HuH-7 (cell line): ENCODE measurements at regions not wholly inside any gene's neighbourhood (a gene's known extent, or its start where the extent isn't known, plus 50 kb on each side); places are given as distances from the start of the nearest gene placed in this dataset.
"Not testable (repeated sequence)": the region's sequence is repeated elsewhere in the genome, so short reads cannot be mapped to it uniquely, and the experiment has no call there.

Experiments
- DNase-seq: peaks from one replicate; pipeline ENCODE4 v3.0.0; 2011; ENCODE audit warnings: low spot score

DNA sequence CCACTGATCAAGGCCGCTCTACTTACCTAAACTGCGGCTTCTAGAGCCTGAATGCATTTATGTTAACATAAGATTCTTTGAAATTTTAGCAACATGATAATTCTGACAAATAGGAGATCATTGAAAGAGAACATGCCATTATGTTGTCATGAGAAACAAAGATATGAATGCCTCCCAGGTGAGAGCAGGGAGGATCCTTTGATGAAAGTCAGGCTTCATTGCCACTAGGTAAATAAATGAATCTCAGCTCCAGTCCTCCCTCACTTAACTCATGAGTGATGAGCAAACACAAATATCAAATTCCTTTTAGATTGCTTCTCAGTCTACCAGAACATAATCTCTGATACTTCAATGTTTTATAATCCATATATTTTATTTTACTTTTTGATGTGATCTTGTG, 463.2 kb upstream of the CDH7 start:
- no peak for DNase-seq

DNA sequence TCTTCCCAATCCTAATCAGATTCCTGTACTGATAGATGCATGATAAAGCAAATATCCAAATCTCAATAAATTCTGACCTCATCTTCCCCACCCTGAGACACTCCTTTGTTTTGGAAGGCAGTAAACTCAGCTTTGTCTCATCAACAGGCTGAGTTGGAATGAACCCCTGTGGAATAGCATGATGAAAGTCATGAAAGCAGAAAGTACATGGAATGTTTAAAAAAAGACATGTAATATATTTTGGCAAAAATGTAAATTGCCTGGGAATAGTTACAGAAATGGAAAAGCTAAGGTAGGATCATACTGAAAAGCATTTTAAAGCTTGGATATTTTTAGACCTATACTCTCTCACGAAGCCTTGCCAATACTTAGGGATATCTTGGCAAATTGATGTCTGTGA, 468.7 kb upstream of the CDH7 start:
- no peak for DNase-seq

DNA sequence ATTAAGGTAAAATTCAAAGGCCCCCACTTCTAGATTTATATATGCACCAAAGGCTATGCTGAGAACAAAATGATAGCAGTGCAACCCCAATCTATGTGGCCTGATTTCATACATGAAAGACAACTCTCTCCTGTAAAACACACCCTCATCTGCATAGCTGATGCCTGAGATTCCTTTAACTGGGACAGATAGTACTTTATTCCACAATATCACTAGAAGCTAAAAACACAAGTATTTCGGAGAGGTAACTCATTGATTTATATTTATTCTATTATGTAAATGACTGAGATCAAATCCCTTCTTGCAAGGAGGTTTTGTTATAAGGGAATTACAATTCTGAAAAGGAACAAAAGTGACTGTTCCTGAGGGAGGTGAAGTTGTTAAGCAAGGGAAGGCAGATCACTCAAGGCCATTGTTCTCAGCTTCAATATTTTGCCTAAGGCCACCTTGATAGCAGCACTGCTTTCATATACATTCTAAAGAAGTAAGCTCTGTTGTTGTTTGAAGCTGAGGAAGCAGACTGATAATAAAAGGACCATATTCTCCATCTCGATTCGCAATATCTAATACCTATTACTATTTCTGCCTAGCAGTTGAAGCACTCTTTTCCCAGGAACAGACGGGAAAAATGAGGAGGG, 471.0 kb upstream of the CDH7 start:
- DNase-seq = no peak

DNA sequence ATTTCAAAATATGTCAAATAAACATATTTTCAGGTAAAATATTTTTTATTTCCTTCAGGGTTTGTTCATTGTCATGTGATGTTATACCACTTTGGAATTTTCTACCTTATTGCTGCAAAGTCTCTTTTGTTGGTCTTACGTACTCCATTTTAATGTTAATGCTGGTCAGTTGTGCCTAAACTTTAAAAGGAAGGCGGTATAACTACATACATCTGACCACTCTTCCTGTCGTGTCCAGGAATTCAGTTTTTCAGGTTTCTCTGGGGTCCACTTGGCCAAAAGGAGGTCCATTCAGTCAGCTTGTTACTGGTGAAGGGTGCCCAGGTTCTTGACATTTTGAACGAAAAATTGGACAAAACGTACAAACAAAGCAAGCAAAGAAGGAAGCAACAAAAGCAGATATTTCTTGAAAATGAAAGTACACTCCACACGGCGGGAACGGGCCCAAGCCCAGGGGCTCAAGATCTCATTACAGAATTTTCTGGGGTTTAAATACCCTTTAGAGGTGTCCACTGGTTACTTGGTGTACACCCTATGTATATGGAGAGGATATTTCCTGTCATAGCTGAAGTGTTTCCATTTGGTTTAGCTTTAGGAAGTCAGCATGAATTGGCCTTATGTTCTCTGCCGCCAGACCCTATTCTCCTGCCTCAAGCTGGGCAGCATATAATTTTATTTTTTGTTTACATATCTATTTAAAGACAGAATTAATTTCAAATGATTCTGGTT, 471.7 kb upstream of the CDH7 start:
- DNase-seq = no peak

DNA sequence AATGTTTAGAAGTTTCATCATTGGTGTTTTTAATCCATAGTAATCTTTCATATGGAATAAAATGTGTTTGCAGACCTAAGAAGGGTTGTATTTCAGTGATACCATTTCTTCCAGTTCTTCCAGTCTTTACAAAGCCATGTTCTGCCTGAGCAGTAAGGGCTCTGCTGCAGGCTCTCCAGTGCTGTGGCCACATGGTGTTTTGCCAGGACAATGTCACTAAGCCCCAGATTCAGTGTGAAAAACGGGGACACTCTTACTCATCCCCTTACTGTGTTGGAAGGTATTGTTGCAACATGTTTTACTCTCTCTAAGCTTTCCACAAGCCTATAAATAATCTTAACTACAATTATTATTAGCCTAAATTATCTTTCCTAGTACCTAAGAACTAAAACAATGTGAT, 481.4 kb upstream of the CDH7 start:
- DNase-seq = no peak

DNA sequence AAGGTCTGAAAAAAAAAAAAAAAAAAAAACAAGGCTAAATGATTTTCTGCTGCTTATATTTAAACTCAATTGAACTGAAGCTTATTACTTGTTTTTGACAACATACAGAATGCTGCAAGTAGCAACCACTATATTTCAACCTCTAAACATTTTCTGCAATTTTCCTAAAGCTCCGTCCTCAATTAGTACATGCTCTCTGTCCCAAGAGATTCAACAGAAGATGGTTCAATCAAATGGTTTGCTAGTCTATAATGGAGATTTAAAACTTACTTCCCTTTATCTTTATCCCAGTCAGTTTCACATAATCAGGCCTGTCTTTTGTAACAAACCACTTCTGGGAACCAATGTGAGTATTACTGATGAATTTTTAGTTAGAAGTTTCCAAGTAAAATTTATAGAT, 485.1 kb upstream of the CDH7 start:
- DNase-seq = no peak

DNA sequence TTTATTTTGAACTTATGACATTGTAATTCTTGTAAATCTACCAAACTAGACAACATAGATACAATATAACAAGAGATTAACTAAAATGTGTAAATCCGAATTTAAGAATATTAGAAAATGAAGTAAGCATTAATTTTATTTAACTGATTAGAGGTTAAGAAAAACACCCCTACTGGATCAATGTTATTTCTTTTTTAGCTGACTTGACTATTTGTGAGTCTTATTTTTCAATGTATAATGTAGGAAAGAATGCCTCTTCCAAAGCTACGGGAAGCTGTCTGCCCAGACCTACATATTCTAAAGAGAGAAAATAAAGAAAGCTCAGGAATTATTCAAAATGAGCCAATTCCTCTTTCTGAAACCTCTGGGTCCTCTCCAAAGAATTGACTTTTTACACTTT, 490.8 kb upstream of the CDH7 start:
- DNase-seq = no peak

DNA sequence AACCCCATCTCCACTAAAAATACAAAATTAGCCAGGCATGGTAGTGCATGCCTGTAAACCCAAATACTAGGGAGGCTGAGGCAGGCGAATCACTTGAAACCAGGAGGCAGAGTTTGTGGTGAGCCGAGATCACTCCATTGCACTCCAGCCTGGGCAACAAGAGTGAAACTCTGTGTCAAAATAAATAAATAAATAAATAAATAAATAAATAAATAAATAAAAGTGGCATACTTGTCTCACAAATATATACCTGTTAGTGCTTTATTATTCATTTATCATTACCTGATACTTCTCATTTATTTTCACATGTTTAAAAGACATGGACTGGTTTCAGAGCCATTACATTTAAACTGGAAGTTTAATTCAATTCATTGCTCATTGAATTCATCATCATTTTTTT, 491.4 kb upstream of the CDH7 start:
- no peak for DNase-seq

DNA sequence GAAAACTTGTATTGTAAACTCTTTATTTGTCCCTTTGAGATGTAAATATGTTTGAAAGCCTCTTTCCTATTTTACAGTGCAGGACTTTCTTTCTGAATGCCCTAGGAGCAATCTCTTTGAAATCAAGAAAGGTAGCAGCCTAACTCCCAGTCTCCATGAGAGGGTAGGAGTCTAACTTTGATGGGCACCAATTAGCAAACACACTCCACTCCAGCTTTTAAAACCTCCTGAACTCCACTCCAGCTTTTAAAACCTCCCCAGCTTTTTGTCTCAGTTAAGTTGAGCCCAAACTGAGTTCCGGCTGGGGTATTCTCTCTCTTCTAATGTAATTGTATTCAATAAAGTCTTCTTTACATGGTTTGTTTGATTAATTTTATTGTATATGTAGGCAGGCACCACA, 493.7 kb upstream of the CDH7 start:
- DNase-seq = no peak

DNA sequence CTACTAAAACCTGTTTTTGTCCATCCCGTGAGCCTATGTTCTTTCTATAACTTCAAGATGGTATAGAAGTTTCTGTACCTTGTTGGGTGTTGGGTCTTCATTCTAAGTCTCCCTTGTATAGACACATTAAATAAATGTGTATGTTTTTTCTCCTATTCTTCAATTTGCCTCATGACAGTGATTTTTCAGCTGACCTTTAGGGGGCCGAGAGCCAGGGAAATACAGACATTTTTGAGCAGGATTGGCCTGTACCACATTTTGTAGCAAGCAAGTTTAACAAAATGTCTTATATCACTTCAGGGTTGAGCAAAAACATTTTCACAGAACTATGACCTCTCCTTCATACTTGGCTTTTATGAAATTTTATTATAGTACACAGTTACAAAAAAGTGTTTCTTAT, 495.4 kb upstream of the CDH7 start:
- DNase-seq = no peak

DNA sequence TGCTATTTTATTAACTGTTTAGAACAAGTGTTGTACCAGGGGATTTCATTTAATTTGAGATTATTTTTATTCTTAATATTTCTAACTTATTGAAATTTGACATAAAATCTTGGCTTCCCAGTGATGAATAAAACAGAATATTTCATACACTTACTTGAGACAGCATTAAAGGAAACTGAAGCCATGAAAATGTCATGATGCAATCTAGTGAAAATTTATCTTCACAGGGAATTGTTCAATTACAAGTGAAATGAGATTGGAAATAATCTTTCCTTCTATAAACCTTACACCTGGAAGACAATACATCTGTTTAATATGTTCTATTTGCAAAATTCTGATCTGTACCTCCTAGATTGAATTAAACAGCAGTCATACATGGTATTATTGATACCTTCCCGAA, 511.0 kb upstream of the CDH7 start:
- DNase-seq = no peak

DNA sequence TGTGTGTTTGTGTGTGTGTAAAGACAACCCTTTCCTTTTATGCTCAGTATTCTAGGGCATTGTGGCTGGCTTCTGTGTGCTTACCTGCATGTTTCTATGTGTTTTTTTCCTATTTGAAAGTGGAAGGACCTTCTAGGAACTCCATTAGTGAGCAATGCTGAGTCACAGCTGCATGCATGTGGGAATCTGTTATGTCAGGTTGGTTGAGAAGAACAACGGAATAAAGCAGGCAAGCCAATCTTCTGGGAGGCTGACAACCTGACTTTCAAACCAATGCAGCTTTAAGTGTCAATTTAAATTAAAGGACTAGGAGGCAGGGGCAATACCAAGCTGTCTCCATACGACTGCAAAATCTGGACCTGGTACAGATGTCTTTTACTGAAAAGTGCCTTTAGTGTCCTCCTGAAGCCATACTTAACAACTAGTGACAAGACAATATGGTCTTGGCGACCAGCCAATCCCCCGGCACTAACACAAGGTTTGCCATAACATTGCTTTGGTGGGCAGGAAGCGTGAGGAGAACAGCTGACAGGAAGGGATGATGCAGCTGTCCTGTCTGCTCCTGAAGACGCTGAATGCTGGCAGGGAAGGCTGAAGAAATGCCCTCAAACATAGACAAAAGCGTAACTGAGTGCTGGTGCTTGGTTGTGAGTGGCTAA, 514.7 kb upstream of the CDH7 start:
- no peak for DNase-seq

DNA sequence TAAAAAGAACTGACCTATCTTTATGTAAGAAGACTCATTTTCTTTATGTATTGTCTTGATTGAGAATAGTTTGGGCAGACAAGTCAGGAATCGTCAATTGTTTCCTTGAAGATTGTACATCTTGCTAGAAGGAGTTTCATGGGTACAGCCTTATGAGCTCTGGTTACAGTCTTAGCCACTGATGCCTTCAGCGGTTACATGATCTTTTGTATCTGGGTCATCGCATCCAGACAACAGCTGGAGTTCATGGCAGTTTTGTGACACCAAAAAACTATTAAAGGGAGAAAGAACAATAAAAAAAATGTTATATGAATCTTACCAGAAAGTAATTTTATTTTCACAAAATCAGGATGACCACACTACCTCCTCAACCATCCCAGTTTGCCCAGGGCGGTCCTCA, 520.5 kb upstream of the CDH7 start:
- DNase-seq = no peak

DNA sequence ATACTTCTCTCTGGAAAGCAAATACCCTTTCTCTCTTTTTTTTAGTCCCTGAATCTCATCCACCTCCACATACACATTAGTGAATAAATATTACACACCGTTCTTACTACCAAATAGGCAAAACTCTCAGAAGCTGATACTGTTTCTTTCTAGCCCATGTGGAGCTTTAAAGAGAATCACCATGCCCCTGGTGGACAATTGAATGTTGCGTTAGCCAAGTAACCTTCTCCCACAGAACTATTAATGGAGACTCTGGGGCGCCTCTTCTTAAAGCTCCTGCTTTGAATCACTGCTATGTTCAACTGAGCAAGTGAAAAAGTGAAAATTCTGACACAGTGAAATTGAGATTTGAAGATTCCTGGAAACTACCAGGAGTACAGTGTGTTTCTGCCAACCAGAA, 522.8 kb upstream of the CDH7 start:
- DNase-seq = no peak

DNA sequence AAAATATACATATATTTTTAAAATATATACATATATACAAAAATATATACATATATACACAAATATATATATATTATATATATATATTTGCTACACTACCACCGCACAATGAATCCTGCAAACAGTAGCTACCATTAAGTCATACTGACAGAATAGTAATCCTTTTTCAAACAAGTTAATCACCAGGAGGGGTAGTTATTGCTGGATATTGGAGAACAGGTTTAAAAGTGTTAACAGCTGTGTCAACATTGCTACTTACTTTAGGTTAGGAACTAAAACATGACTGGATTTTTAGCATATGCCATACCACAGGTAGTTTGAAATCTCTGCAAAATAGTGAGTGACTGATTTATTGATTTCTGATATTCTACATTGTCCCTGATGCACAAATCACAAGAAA, 529.1 kb upstream of the CDH7 start:
- DNase-seq = no peak

DNA sequence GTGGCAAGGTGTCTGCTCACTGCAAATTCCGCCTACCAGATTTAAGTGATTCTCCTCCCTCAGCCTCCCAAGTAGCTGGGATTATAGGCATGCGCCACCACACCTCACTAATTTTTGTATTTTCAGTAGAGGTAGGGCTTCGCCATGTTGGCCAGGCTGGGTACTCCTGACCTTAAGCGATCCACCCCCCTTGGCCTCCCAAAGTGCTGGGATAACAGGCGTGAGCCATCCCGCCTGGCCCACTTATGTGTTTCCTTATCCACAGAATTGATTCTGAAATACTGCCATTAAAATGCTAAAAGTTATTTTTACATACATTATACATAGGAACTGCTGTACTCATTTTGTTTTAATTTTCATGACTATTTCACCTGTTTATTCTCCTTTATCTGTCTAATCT, 529.7 kb upstream of the CDH7 start:
- no peak for DNase-seq

DNA sequence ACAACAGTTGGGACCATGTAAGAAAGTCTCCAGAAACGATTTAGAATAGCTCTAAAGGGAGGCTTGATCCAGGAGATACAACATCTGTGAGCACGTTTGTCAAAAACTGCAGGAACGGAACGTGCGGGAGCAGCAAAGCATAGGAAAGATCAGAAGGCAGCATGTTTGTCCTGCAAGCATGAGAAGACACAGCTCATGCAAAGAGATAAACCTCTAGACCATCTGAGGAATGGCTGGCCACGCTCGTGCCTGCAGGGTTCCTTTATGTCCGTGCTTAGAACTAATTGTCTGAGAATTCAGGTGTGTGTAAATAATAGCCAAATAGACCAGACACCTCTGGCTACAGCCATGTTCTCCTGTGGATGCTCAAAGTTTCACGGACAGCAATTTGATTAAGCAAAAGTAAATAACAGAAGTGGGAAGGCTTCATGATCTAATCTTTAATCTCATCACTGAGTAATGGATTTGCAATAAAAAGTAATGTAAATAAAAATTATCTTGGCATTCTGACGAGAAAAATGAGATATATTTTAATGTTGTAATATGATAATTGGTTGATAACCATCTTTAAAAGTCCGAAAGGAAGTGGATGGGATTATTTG, 534.8 kb upstream of the CDH7 start:
- no peak for DNase-seq

DNA sequence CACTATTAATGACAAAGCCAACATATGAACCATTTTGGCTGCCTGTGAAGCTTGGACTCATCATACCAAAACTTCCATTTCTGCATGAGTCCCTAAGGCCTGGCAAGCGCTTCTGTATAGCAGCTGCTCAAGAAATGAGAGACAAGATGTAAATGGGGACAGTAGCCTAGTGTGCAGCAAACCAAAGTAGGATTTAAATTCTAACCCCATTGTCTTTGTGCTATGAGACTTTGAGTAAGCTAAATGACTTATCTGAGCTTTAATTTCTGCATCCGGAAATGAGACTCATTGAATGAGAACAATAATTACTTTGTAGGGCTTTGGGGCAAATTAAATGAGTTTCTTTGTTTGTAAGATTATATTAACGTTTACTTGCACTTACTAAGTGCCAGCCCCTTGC, 536.4 kb upstream of the CDH7 start:
- no peak for DNase-seq

DNA sequence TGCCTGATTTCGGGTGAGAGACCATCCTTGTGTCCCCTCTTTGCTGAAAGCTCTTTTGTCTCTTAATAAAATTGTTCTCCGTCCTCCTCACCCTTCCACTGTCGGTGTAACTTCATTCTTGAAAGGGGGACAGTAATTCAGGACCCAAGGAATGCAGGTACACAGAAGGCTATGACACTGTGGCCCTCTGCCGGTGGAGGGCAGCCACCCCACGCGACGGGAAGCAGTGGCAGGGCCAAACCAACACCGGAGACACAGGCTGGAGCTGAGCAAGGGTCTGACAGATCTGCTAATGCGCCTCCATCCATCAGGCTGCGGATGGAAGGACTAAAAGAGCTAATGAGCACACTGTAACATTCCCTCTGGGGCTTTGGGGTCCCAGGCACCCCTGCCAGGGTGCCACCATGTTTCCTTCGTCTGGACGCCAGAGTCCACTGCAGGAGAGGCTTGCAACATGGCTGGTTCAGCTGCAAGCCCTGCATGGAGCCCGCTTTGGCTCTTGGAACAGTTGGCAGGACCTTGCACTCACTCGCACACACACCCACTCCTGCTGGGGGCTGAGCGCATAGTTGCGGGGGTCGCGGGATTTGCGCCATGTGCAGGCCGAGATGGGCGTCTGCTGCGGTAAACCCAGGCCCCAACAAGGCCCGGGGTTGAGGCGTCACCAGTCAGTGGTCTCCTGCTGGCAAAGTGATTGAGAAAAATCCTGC, 544.1 kb upstream of the CDH7 start:
- peak; percentile 3 for DNase-seq

DNA sequence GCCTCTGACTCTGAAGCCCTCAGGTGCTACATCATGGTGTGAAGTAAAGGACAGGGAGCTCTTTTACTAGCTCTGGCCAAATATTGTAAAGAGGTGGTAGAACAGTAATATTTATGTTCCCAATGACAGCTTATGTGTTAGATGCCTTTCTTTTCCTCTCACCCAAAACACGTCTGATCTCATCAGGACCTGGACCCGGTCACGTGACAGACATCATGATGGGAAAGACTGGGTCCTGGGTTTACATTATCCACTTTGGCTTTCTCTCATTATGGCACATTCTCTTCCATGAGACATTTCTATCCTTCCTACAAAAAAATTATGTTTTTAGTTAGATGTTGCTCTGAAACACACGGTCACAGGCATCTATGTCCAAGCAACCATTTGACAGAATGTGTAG, 548.7 kb upstream of the CDH7 start:
- no peak for DNase-seq

DNA sequence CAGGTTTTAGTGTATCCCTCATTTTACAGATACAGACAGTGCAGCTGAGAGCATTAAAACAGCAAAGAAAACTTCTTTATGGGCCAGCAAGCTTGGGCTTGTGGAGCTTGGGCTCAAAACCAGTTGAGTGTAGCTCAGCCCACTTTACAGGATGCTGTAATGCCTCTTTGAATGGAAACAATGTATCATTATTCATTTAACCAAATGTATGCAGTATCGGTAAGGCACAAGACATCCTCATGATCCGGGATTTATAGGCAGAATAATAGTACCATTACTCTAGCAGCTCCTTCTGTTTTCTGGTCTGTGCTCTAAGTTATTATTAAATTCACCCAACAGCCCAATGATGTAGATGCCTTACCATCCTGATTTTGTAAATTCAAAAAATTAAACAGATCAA, 575.1 kb upstream of the CDH7 start:
- DNase-seq = no peak

DNA sequence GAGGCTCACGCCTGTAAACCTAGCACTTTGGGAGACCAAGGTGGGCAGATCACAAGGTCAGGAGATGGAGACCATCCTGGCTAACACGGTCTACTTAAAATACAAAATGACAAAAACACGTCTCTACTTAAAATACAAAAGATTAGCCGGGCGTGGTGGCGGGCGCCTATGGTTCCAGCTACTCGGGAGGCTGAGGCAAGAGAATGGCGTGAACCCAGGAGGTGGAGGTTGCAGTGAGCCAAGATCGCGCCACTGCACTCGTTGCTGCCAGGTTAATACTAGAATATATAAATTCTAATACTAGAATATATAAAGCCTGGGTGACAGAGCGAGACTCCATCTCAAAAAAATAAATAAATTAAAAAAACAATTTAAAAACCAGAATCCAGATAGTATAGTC, 588.7 kb upstream of the CDH7 start:
- not testable (repeated sequence) for DNase-seq
